ENCODE measurements at regions not wholly inside any gene's neighbourhood (a gene's known extent, or its start where the extent isn't known, plus 50 kb on each side); places are given as distances from the start of the nearest gene placed in this dataset.

GRCh38 chr4:181604546-181604945, 638.7 kb upstream of the TENM3 start:
- H3K4me3 ChIP-seq (ENCODE audit: insufficient read depth, low read length) = no peak overlapping the region
- TF ChIP-seq CTCF (IDR thresholded peaks at IDR 0.05; ENCODE audit: extremely low read depth, low read depth, low read length) = no peak
- H3K4me2 ChIP-seq (ENCODE audit: insufficient read depth, low read length) = no peak overlapping the region
- H3K36me3 ChIP-seq (ENCODE audit: insufficient read depth, low read length) = no peaks in the 10 kb centered on the region
- H2AFZ ChIP-seq (ENCODE audit: low read length) = no peak overlapping the region
- H3K4me1 ChIP-seq (ENCODE audit: insufficient read depth, low read length) = no peaks in the 10 kb centered on the region
- H4K20me1 ChIP-seq (ENCODE audit: insufficient read depth, low read length) = no peaks in the 10 kb centered on the region
- no peak overlapping the region for H3K27ac ChIP-seq (ENCODE audit: low read depth, low read length)
- no peaks in the 10 kb centered on the region for H3K27me3 ChIP-seq (ENCODE audit: insufficient read depth, low read length)
- H3K79me2 ChIP-seq (ENCODE audit: insufficient read depth, low read length) = no peaks in the 10 kb centered on the region
- no peaks in the 10 kb centered on the region for H3K9me3 ChIP-seq (ENCODE audit: low read depth, low read length)
- DNase-seq (ENCODE audit: insufficient read length, low spot score, missing footprints) = no peak

- no peak for DNase-seq (ENCODE audit: insufficient read length, low spot score, missing footprints)
- Histone ChIP-seq H3K4me1 (ENCODE audit: insufficient read depth, low read length) (no peaks in the 10 kb centered on the region), H3K27me3 (ENCODE audit: insufficient read depth, low read length) (no peaks in the 10 kb centered on the region), H3K9me3 (ENCODE audit: low read depth, low read length) (no peaks in the 10 kb centered on the region), H3K4me2 (ENCODE audit: insufficient read depth, low read length) (no peak overlapping the region), H3K27ac (ENCODE audit: low read depth, low read length) (no peak overlapping the region), H3K79me2 (ENCODE audit: insufficient read depth, low read length) (no peaks in the 10 kb centered on the region), H4K20me1 (ENCODE audit: insufficient read depth, low read length) (no peaks in the 10 kb centered on the region), H3K4me3 (ENCODE audit: insufficient read depth, low read length) (no peak overlapping the region), H2AFZ (ENCODE audit: low read length) (no peak overlapping the region), H3K36me3 (ENCODE audit: insufficient read depth, low read length) (no peaks in the 10 kb centered on the region)
- TF ChIP-seq CTCF (IDR thresholded peaks at IDR 0.05; ENCODE audit: extremely low read depth, low read depth, low read length) = no peak
These were observed 636.9 kb upstream of the TENM3 start for GRCh38 chr4:181606300-181606699.

GRCh38 chr4:181608181-181608580, 635.0 kb upstream of the TENM3 start:
- Histone ChIP-seq H3K9me3 (ENCODE audit: low read depth, low read length) (no peaks in the 10 kb centered on the region), H4K20me1 (ENCODE audit: insufficient read depth, low read length) (no peaks in the 10 kb centered on the region), H3K4me3 (ENCODE audit: insufficient read depth, low read length) (no peak overlapping the region), H2AFZ (ENCODE audit: low read length) (no peak overlapping the region), H3K27ac (ENCODE audit: low read depth, low read length) (no peak overlapping the region), H3K4me2 (ENCODE audit: insufficient read depth, low read length) (no peak overlapping the region), H3K27me3 (ENCODE audit: insufficient read depth, low read length) (no peaks in the 10 kb centered on the region), H3K36me3 (ENCODE audit: insufficient read depth, low read length) (no peaks in the 10 kb centered on the region), H3K4me1 (ENCODE audit: insufficient read depth, low read length) (no peaks in the 10 kb centered on the region), H3K79me2 (ENCODE audit: insufficient read depth, low read length) (no peaks in the 10 kb centered on the region)
- DNase-seq (ENCODE audit: insufficient read length, low spot score, missing footprints) = no peak
- no peak for TF ChIP-seq CTCF (IDR thresholded peaks at IDR 0.05; ENCODE audit: extremely low read depth, low read depth, low read length)

- DNase-seq (ENCODE audit: insufficient read length, low spot score, missing footprints) = no peak
- no peak overlapping the region for H3K27ac ChIP-seq (ENCODE audit: low read depth, low read length)
- no peaks in the 10 kb centered on the region for H3K9me3 ChIP-seq (ENCODE audit: low read depth, low read length)
- no peak for TF ChIP-seq CTCF (IDR thresholded peaks at IDR 0.05; ENCODE audit: extremely low read depth, low read depth, low read length)
- H4K20me1 ChIP-seq (ENCODE audit: insufficient read depth, low read length) = no peaks in the 10 kb centered on the region
- no peaks in the 10 kb centered on the region for H3K27me3 ChIP-seq (ENCODE audit: insufficient read depth, low read length)
- no peaks in the 10 kb centered on the region for H3K79me2 ChIP-seq (ENCODE audit: insufficient read depth, low read length)
- no peaks in the 10 kb centered on the region for H3K4me1 ChIP-seq (ENCODE audit: insufficient read depth, low read length)
- H3K36me3 ChIP-seq (ENCODE audit: insufficient read depth, low read length) = no peaks in the 10 kb centered on the region
- H3K4me2 ChIP-seq (ENCODE audit: insufficient read depth, low read length) = no peak overlapping the region
- H2AFZ ChIP-seq (ENCODE audit: low read length) = no peak overlapping the region
- H3K4me3 ChIP-seq (ENCODE audit: insufficient read depth, low read length) = no peak overlapping the region
These were observed 632.0 kb upstream of the TENM3 start for GRCh38 chr4:181611033-181611711.
